ENCODE measurements at regions not wholly inside any gene's neighbourhood (a gene's known extent, or its start where the extent isn't known, plus 50 kb on each side); places are given as distances from the start of the nearest gene placed in this dataset.
"Not testable (repeated sequence)": the region's sequence is repeated elsewhere in the genome, so short reads cannot be mapped to it uniquely, and the experiment has no call there.

GRCh38 chr7:84904561-84904960 is 282.3 kb downstream of the SEMA3D start:
- H3K4me1 Mint-ChIP-seq = no peaks in the 10 kb centered on the region

GRCh38 chr7:84901366-84901765 is 285.5 kb downstream of the SEMA3D start:
- Mint-ChIP-seq H3K9me3 (no peaks in the 10 kb centered on the region), H3K4me3 (no peak overlapping the region), H3K4me1 (no peaks in the 10 kb centered on the region), H3K36me3 (ENCODE audit: low read depth) (no peaks in the 10 kb centered on the region), H3K27ac (ENCODE audit: unreplicated experiment) (no peak overlapping the region), H3K27me3 (ENCODE audit: low read depth) (no peaks in the 10 kb centered on the region)
- DNase-seq (ENCODE audit: low read depth, low spot score) = no peak
- TF ChIP-seq CTCF (conservative IDR thresholded peaks at IDR 0.05) = no peak

More at GRCh38 chr7:84904561-84904960, 282.3 kb downstream of the SEMA3D start:
- DNase-seq (ENCODE audit: low read depth, low spot score) = no peak
- no peaks in the 10 kb centered on the region for H3K9me3 Mint-ChIP-seq
- no peaks in the 10 kb centered on the region for H3K27me3 Mint-ChIP-seq (ENCODE audit: low read depth)
- H3K4me3 Mint-ChIP-seq = no peak overlapping the region
- TF ChIP-seq CTCF (conservative IDR thresholded peaks at IDR 0.05) = no peak
- no peaks in the 10 kb centered on the region for H3K36me3 Mint-ChIP-seq (ENCODE audit: low read depth)
- H3K27ac Mint-ChIP-seq (ENCODE audit: unreplicated experiment) = no peak overlapping the region

GRCh38 chr7:84900215-84900614 is 286.6 kb downstream of the SEMA3D start:
- DNase-seq (ENCODE audit: low read depth, low spot score) = no peak
- no peaks in the 10 kb centered on the region for H3K4me1 Mint-ChIP-seq
- no peaks in the 10 kb centered on the region for H3K27me3 Mint-ChIP-seq (ENCODE audit: low read depth)
- peaks cover 1% of the 10 kb centered on the region for H3K9me3 Mint-ChIP-seq
- no peak overlapping the region for H3K27ac Mint-ChIP-seq (ENCODE audit: unreplicated experiment)
- no peak for TF ChIP-seq CTCF (conservative IDR thresholded peaks at IDR 0.05)
- H3K36me3 Mint-ChIP-seq (ENCODE audit: low read depth) = no peaks in the 10 kb centered on the region
- no peak overlapping the region for H3K4me3 Mint-ChIP-seq

- Mint-ChIP-seq H3K4me1 (no peaks in the 10 kb centered on the region), H3K27me3 (ENCODE audit: low read depth) (no peaks in the 10 kb centered on the region), H3K27ac (ENCODE audit: unreplicated experiment) (no peak overlapping the region), H3K36me3 (ENCODE audit: low read depth) (no peaks in the 10 kb centered on the region), H3K9me3 (peaks cover 4% of the 10 kb centered on the region), H3K4me3 (no peak overlapping the region)
- no peak for DNase-seq (ENCODE audit: low read depth, low spot score)
- no peak for TF ChIP-seq CTCF (conservative IDR thresholded peaks at IDR 0.05)
Observed at GRCh38 chr7:84895563-84895962, 291.3 kb downstream of the SEMA3D start.

- not testable (repeated sequence) for H3K27ac Mint-ChIP-seq (ENCODE audit: unreplicated experiment); H3K4me3 Mint-ChIP-seq; H3K27me3 Mint-ChIP-seq (ENCODE audit: low read depth); DNase-seq (ENCODE audit: low read depth, low spot score); H3K9me3 Mint-ChIP-seq; H3K36me3 Mint-ChIP-seq (ENCODE audit: low read depth); H3K4me1 Mint-ChIP-seq
Observed at GRCh38 chr7:84883570-84883969, 303.3 kb downstream of the SEMA3D start.

GRCh38 chr7:84880326-84880997 is 306.4 kb downstream of the SEMA3D start:
- H3K27ac Mint-ChIP-seq (ENCODE audit: unreplicated experiment); H3K36me3 Mint-ChIP-seq (ENCODE audit: low read depth); H3K9me3 Mint-ChIP-seq; DNase-seq (ENCODE audit: low read depth, low spot score); H3K4me1 Mint-ChIP-seq; H3K27me3 Mint-ChIP-seq (ENCODE audit: low read depth); H3K4me3 Mint-ChIP-seq: not testable (repeated sequence)
